Panc1 (cell line): ENCODE measurements at regions not wholly inside any gene's neighbourhood (a gene's known extent, or its start where the extent isn't known, plus 50 kb on each side); places are given as distances from the start of the nearest gene placed in this dataset.
"Not testable (repeated sequence)": the region's sequence is repeated elsewhere in the genome, so short reads cannot be mapped to it uniquely, and the experiment has no call there.

Experiments used
- CTCF ChIP-seq: fragments of 450-650 bp; IDR thresholded peaks from 2 replicates; pipeline ENCODE4 v1.5.1; 2017; ENCODE audit warnings: mild to moderate bottlenecking
- POLR2AphosphoS5 ChIP-seq: IDR thresholded peaks from 2 replicates; pipeline ENCODE4 v1.6.1; 2012; ENCODE audit warnings: mild to moderate bottlenecking, low read depth, low read length, moderate library complexity
- REST ChIP-seq, 2 experiments: IDR thresholded peaks; 2 replicates each; pipeline ENCODE4 v1.6.1; 2011 to 2012; ENCODE audit warnings: low read depth in 2 of 2, control low read depth in 1 of 2, low read length in 1 of 2, mild to moderate bottlenecking in 1 of 2, moderate library complexity in 1 of 2; ENCODE audit not compliant: insufficient read depth in 1 of 2
- TCF7L2 ChIP-seq: IDR thresholded peaks from 2 replicates; pipeline ENCODE4 v1.6.1; 2011; ENCODE audit warnings: mild to moderate bottlenecking, low read depth, low read length, inconsistent platforms

- TF ChIP-seq CTCF; REST (IDR thresholded peaks at IDR 0.05; ENCODE audit: insufficient read depth in 1 of 2, low read depth in 2 of 2, low read length in 1 of 2); POLR2AphosphoS5; TCF7L2: not testable (repeated sequence)
Observed at GRCh38 chr9:753734-754133, 87.8 kb upstream of the DMRT1 start.
